Occipital lobe (tissue), 1 donor: ENCODE measurements at regions not wholly inside any gene's neighbourhood (a gene's known extent, or its start where the extent isn't known, plus 50 kb on each side); places are given as distances from the start of the nearest gene placed in this dataset.

Experiments used
- DNase-seq: peaks from one replicate; lab custom pipeline; 2025; lab: John Stamatoyannopoulos, UW

- no peak for DNase-seq
Measured at GRCh38 chr7:46996972-46997371, 584.9 kb downstream of the TNS3 start.

GRCh38 chr7:46993396-46993795 lies 588.5 kb downstream of the TNS3 start:
- no peak for DNase-seq

GRCh38 chr7:46990761-46991160 lies 591.1 kb downstream of the TNS3 start:
- no peak for DNase-seq

- DNase-seq, result no peak
Measured at GRCh38 chr7:46989247-46989646, 592.7 kb downstream of the TNS3 start.

GRCh38 chr7:46982928-46983327 lies 599.0 kb downstream of the TNS3 start:
- DNase-seq, result no peak

GRCh38 chr7:46979439-46979838 lies 602.5 kb downstream of the TNS3 start:
- DNase-seq, result no peak

GRCh38 chr7:46975493-46975892 lies 606.4 kb downstream of the TNS3 start:
- DNase-seq, result no peak

GRCh38 chr7:46972205-46972604 lies 609.7 kb downstream of the TNS3 start:
- DNase-seq, result no peak

GRCh38 chr7:46970476-46970875 lies 611.4 kb downstream of the TNS3 start:
- no peak for DNase-seq

- DNase-seq, result peak; percentile 13
Measured at GRCh38 chr7:46970131-46970430, 611.8 kb downstream of the TNS3 start.

GRCh38 chr7:46969303-46970130 lies 612.4 kb downstream of the TNS3 start:
- DNase-seq, result no peak

GRCh38 chr7:46968003-46968402 lies 613.9 kb downstream of the TNS3 start:
- DNase-seq, result no peak

- DNase-seq, result no peak
Measured at GRCh38 chr7:46963719-46964118, 618.2 kb downstream of the TNS3 start.

GRCh38 chr7:46960970-46961369 lies 620.9 kb downstream of the TNS3 start:
- DNase-seq, result no peak

- no peak for DNase-seq
Measured at GRCh38 chr7:46957195-46957594, 624.7 kb downstream of the TNS3 start.

- no peak for DNase-seq
Measured at GRCh38 chr7:46955531-46955930, 626.4 kb downstream of the TNS3 start.

- no peak for DNase-seq
Measured at GRCh38 chr7:46954181-46954580, 627.7 kb downstream of the TNS3 start.

- DNase-seq, result no peak
Measured at GRCh38 chr7:46953008-46953407, 628.9 kb downstream of the TNS3 start.

- no peak for DNase-seq
Measured at GRCh38 chr7:46949270-46949931, 632.5 kb downstream of the TNS3 start.

- DNase-seq, result no peak
Measured at GRCh38 chr7:46948716-46949115, 633.2 kb downstream of the TNS3 start.

- no peak for DNase-seq
Measured at GRCh38 chr7:46945328-46945727, 636.6 kb downstream of the TNS3 start.

- no peak for DNase-seq
Measured at GRCh38 chr7:46943996-46944395, 637.9 kb downstream of the TNS3 start.

GRCh38 chr7:46942574-46942973 lies 639.3 kb downstream of the TNS3 start:
- DNase-seq, result no peak
